B cell (primary cell): ENCODE measurements at regions not wholly inside any gene's neighbourhood (a gene's known extent, or its start where the extent isn't known, plus 50 kb on each side); places are given as distances from the start of the nearest gene placed in this dataset.

Source experiments
- EZH2 ChIP-seq: IDR thresholded peaks from 2 replicates; pipeline ENCODE4 v1.6.1; 2012; ENCODE audit warnings: borderline replicate concordance, low read depth, mild to moderate bottlenecking, moderate library complexity, low read length; ENCODE audit not compliant: insufficient read depth, poor library complexity, severe bottlenecking
- TF ChIP-seq, protein P1 (sequence below): fragments of 200-600 bp; IDR thresholded peaks from one replicate; pipeline ENCODE4 v1.8.0; 2022; ENCODE audit warnings: antibody characterized with exemption, mild to moderate bottlenecking

DNA sequence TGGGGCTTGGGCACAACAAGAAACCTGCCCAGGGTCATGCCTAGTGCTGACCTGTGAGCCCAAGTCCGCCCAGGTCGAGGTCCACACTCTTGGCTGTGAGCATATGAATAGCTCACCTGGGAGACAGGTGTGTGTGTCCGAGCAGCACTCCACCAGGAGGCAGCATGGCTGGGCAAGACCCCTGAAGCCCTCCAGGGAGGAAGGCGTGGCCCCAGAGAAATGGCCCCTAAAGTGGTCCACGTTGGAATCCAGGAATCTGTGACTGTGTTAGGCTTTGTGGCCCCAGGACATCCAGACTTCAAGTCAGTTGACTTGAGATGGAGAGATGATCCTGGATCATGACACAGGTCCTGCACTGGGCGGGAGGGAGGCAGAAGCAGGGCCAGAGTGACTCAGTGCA lies 138.8 kb downstream of the CPZ start:
- TF ChIP-seq, protein P1, sequence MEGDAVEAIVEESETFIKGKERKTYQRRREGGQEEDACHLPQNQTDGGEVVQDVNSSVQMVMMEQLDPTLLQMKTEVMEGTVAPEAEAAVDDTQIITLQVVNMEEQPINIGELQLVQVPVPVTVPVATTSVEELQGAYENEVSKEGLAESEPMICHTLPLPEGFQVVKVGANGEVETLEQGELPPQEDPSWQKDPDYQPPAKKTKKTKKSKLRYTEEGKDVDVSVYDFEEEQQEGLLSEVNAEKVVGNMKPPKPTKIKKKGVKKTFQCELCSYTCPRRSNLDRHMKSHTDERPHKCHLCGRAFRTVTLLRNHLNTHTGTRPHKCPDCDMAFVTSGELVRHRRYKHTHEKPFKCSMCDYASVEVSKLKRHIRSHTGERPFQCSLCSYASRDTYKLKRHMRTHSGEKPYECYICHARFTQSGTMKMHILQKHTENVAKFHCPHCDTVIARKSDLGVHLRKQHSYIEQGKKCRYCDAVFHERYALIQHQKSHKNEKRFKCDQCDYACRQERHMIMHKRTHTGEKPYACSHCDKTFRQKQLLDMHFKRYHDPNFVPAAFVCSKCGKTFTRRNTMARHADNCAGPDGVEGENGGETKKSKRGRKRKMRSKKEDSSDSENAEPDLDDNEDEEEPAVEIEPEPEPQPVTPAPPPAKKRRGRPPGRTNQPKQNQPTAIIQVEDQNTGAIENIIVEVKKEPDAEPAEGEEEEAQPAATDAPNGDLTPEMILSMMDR: no peak
- TF ChIP-seq EZH2: no peak
